B cell (primary cell): ENCODE measurements at regions not wholly inside any gene's neighbourhood (a gene's known extent, or its start where the extent isn't known, plus 50 kb on each side); places are given as distances from the start of the nearest gene placed in this dataset.

Experiments
- EZH2 ChIP-seq: IDR thresholded peaks from 2 replicates; pipeline ENCODE4 v1.6.1; 2012; ENCODE audit warnings: borderline replicate concordance, low read depth, mild to moderate bottlenecking, moderate library complexity, low read length; ENCODE audit not compliant: insufficient read depth, poor library complexity, severe bottlenecking
- TF ChIP-seq, protein P1 (sequence below): fragments of 200-600 bp; IDR thresholded peaks from one replicate; pipeline ENCODE4 v1.8.0; 2022; ENCODE audit warnings: antibody characterized with exemption, mild to moderate bottlenecking

GRCh38 chr1:96425382-96426129 lies 296.0 kb upstream of the PTBP2 start:
- TF ChIP-seq, protein P1, sequence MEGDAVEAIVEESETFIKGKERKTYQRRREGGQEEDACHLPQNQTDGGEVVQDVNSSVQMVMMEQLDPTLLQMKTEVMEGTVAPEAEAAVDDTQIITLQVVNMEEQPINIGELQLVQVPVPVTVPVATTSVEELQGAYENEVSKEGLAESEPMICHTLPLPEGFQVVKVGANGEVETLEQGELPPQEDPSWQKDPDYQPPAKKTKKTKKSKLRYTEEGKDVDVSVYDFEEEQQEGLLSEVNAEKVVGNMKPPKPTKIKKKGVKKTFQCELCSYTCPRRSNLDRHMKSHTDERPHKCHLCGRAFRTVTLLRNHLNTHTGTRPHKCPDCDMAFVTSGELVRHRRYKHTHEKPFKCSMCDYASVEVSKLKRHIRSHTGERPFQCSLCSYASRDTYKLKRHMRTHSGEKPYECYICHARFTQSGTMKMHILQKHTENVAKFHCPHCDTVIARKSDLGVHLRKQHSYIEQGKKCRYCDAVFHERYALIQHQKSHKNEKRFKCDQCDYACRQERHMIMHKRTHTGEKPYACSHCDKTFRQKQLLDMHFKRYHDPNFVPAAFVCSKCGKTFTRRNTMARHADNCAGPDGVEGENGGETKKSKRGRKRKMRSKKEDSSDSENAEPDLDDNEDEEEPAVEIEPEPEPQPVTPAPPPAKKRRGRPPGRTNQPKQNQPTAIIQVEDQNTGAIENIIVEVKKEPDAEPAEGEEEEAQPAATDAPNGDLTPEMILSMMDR, result no peak
- no peak for TF ChIP-seq EZH2
